ENCODE measurements at regions not wholly inside any gene's neighbourhood (a gene's known extent, or its start where the extent isn't known, plus 50 kb on each side); places are given as distances from the start of the nearest gene placed in this dataset.

DNA sequence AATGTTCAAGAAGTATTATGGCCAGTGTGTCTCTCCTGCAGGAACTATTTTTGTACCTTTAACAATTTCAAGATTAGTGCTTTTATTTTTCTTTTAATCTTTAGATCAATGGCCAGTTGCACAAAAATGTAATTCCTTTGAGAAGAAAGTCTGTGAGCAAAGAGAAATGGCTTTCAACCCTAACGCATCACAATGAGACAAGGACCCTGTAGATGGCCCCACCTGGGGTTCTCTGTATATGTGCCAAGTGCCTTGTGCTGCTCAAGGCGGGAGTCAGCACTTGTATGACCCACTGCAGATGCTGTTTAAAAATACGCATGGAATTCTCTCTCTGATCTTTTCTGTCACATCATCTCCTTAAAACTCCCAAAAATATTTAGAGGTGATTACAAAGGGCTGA lies 453.4 kb downstream of the OCA2 start:
- TF ChIP-seq POLR2A (IDR thresholded peaks at IDR 0.05; ENCODE audit: low read depth), result no peak
- TF ChIP-seq, protein P1, sequence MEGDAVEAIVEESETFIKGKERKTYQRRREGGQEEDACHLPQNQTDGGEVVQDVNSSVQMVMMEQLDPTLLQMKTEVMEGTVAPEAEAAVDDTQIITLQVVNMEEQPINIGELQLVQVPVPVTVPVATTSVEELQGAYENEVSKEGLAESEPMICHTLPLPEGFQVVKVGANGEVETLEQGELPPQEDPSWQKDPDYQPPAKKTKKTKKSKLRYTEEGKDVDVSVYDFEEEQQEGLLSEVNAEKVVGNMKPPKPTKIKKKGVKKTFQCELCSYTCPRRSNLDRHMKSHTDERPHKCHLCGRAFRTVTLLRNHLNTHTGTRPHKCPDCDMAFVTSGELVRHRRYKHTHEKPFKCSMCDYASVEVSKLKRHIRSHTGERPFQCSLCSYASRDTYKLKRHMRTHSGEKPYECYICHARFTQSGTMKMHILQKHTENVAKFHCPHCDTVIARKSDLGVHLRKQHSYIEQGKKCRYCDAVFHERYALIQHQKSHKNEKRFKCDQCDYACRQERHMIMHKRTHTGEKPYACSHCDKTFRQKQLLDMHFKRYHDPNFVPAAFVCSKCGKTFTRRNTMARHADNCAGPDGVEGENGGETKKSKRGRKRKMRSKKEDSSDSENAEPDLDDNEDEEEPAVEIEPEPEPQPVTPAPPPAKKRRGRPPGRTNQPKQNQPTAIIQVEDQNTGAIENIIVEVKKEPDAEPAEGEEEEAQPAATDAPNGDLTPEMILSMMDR (IDR thresholded peaks at IDR 0.05), result no peak
